ENCODE measurements at regions not wholly inside any gene's neighbourhood (a gene's known extent, or its start where the extent isn't known, plus 50 kb on each side); places are given as distances from the start of the nearest gene placed in this dataset.
A peak's percentile ranks its signal among the peaks of the same experiment; 100 is the strongest.
"Not testable (repeated sequence)": the region's sequence is repeated elsewhere in the genome, so short reads cannot be mapped to it uniquely, and the experiment has no call there.

GRCh38 chr11:90629229-90629806, 406.5 kb upstream of the CHORDC1 start:
- DNase-seq (peak; percentile 1 to 14), ATAC-seq (no peak)
- Histone ChIP-seq H3K36me3 (no peaks in the 10 kb centered on the region), H3K27ac (no peak overlapping the region), H3K27me3 (no peaks in the 10 kb centered on the region), H3K9me3 (no peaks in the 10 kb centered on the region), H3K4me3 (no peak overlapping the region), H3K4me1 (no peaks in the 10 kb centered on the region)
- intact Hi-C loops (cut with DNase I; ENCODE audit: low total_unique reads) (no loop called here), in situ Hi-C loops (cut with MboI; ENCODE audit: low sequenced_read_pairs in 4 of 4) (no loop called here)
- TF ChIP-seq CTCF (IDR thresholded peaks at IDR 0.05 in 4 of 5, conservative IDR thresholded peaks at IDR 0.05 in 1 of 5) (no peak), POLR2A (IDR thresholded peaks at IDR 0.05) (no peak)

GRCh38 chr11:90614318-90614717, 391.5 kb upstream of the CHORDC1 start:
- TF ChIP-seq CTCF (IDR thresholded peaks at IDR 0.05 in 4 of 5, conservative IDR thresholded peaks at IDR 0.05 in 1 of 5) (no peak), POLR2A (IDR thresholded peaks at IDR 0.05) (no peak)
- ATAC-seq, result no peak
- no peaks in the 10 kb centered on the region for H3K27me3 ChIP-seq
- H3K4me1 ChIP-seq, result no peaks in the 10 kb centered on the region
- H3K4me3 ChIP-seq, result no peak overlapping the region
- intact Hi-C loops (cut with DNase I; ENCODE audit: low total_unique reads), result no loop called here
- H3K9me3 ChIP-seq, result no peaks in the 10 kb centered on the region
- no peaks in the 10 kb centered on the region for H3K36me3 ChIP-seq
- no peak for DNase-seq
- no peak overlapping the region for H3K27ac ChIP-seq
- in situ Hi-C loops (cut with MboI; ENCODE audit: low sequenced_read_pairs in 4 of 4), result no loop called here

- H3K27ac ChIP-seq; DNase-seq; intact Hi-C loops (cut with DNase I; ENCODE audit: low total_unique reads); H3K27me3 ChIP-seq; ATAC-seq; H3K9me3 ChIP-seq; H3K36me3 ChIP-seq; H3K4me3 ChIP-seq; in situ Hi-C loops (cut with MboI; ENCODE audit: low sequenced_read_pairs in 4 of 4); H3K4me1 ChIP-seq: not testable (repeated sequence)
These were observed 390.2 kb upstream of the CHORDC1 start for GRCh38 chr11:90613037-90613436.

GRCh38 chr11:90606721-90607120, 383.9 kb upstream of the CHORDC1 start:
- Histone ChIP-seq H3K9me3 (no peaks in the 10 kb centered on the region), H3K36me3 (no peaks in the 10 kb centered on the region), H3K27ac (no peak overlapping the region), H3K4me3 (no peak overlapping the region), H3K27me3 (no peaks in the 10 kb centered on the region), H3K4me1 (no peaks in the 10 kb centered on the region)
- no peak for ATAC-seq
- in situ Hi-C loops (cut with MboI; ENCODE audit: low sequenced_read_pairs in 4 of 4), result no loop called here
- intact Hi-C loops (cut with DNase I; ENCODE audit: low total_unique reads), result no loop called here
- TF ChIP-seq CTCF (IDR thresholded peaks at IDR 0.05 in 4 of 5, conservative IDR thresholded peaks at IDR 0.05 in 1 of 5), result no peak
- DNase-seq, result no peak

GRCh38 chr11:90601261-90601660, 378.4 kb upstream of the CHORDC1 start:
- H3K27me3 ChIP-seq, result no peaks in the 10 kb centered on the region
- no peaks in the 10 kb centered on the region for H3K36me3 ChIP-seq
- H3K27ac ChIP-seq, result no peak overlapping the region
- intact Hi-C loops (cut with DNase I; ENCODE audit: low total_unique reads), result no loop called here
- H3K4me1 ChIP-seq, result no peaks in the 10 kb centered on the region
- TF ChIP-seq CTCF (IDR thresholded peaks at IDR 0.05 in 4 of 5, conservative IDR thresholded peaks at IDR 0.05 in 1 of 5) (no peak), POLR2A (IDR thresholded peaks at IDR 0.05) (no peak)
- no peaks in the 10 kb centered on the region for H3K9me3 ChIP-seq
- ATAC-seq (no peak), DNase-seq (no peak)
- in situ Hi-C loops (cut with MboI; ENCODE audit: low sequenced_read_pairs in 4 of 4), result no loop called here
- H3K4me3 ChIP-seq, result no peak overlapping the region
